ENCODE measurements at regions not wholly inside any gene's neighbourhood (a gene's known extent, or its start where the extent isn't known, plus 50 kb on each side); places are given as distances from the start of the nearest gene placed in this dataset.

- no peak for TF ChIP-seq CTCF (tag by site-specific recombination; IDR thresholded peaks at IDR 0.05)
- TF ChIP-seq ZNF140 (tag by site-specific recombination; IDR thresholded peaks at IDR 0.05) = no peak
- no peak for TF ChIP-seq GLI2 (tag by site-specific recombination; IDR thresholded peaks at IDR 0.05; ENCODE audit: borderline replicate concordance, low read depth)
- no peak for TF ChIP-seq ZBTB21 (tag by site-specific recombination; IDR thresholded peaks at IDR 0.05)
- TF ChIP-seq ZBTB20 (tag by site-specific recombination; IDR thresholded peaks at IDR 0.05) = no peak
- TF ChIP-seq ZNF513 (tag by site-specific recombination; IDR thresholded peaks at IDR 0.05) = no peak
- TF ChIP-seq SCRT2 (tag by site-specific recombination; IDR thresholded peaks at IDR 0.05) = no peak
- TF ChIP-seq ZNF398 (tag by site-specific recombination; IDR thresholded peaks at IDR 0.05) = no peak
- no peak for TF ChIP-seq ATF2 (tag by site-specific recombination; IDR thresholded peaks at IDR 0.05; ENCODE audit: low read depth)
These were observed 865.2 kb upstream of the SLC10A2 start for GRCh38 chr13:103931331-103931845.
